ENCODE measurements at regions not wholly inside any gene's neighbourhood (a gene's known extent, or its start where the extent isn't known, plus 50 kb on each side); places are given as distances from the start of the nearest gene placed in this dataset.

DNA sequence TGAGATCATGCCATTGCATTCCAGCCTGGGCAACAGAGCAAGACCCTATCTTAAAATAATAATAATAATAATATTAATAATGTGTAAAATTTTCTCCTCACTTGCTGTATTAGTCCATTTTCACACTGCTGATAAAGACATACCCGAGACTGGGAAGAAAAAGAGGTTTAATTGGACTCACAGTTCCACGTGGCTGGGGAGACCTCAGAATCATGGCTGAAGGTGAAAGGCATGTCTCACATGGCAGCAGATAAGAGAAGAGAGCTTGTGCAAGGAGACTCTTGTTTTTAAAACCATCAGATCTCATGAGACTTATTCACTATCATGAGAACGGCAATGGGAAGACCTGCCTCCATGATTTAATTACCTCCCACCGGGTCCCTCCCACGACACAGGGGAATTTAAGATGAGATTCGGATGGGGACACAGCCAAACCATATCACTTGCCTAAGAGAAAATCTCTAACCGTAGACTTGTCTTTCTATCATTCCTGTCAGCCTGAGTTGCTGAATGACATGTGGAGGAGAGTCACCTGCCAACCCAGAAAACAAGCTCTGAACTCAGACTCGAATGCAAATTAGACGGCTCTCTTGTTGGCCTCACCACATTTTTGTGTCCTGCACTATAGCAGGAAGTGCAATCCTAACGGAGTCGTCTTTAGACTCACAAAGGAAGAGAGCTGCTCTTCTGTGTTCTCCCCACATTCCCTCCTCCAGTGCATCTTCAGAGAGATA lies 51.9 kb upstream of the DCTD start:
- Mint-ChIP-seq H3K4me3 (no peak overlapping the region), H3K27ac (no peak overlapping the region), H3K27me3 (ENCODE audit: low read depth) (peaks cover 20% of the 10 kb centered on the region), H3K36me3 (no peaks in the 10 kb centered on the region), H3K9me3 (peaks cover 20% of the 10 kb centered on the region), H3K4me1 (peaks cover 6% of the 10 kb centered on the region)
- no peak for DNase-seq (ENCODE audit: low spot score in 2 of 2, unreplicated experiment in 2 of 2)
- TF ChIP-seq, protein P1, sequence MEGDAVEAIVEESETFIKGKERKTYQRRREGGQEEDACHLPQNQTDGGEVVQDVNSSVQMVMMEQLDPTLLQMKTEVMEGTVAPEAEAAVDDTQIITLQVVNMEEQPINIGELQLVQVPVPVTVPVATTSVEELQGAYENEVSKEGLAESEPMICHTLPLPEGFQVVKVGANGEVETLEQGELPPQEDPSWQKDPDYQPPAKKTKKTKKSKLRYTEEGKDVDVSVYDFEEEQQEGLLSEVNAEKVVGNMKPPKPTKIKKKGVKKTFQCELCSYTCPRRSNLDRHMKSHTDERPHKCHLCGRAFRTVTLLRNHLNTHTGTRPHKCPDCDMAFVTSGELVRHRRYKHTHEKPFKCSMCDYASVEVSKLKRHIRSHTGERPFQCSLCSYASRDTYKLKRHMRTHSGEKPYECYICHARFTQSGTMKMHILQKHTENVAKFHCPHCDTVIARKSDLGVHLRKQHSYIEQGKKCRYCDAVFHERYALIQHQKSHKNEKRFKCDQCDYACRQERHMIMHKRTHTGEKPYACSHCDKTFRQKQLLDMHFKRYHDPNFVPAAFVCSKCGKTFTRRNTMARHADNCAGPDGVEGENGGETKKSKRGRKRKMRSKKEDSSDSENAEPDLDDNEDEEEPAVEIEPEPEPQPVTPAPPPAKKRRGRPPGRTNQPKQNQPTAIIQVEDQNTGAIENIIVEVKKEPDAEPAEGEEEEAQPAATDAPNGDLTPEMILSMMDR (IDR thresholded peaks at IDR 0.05; ENCODE audit: unreplicated experiment), result no peak

DNA sequence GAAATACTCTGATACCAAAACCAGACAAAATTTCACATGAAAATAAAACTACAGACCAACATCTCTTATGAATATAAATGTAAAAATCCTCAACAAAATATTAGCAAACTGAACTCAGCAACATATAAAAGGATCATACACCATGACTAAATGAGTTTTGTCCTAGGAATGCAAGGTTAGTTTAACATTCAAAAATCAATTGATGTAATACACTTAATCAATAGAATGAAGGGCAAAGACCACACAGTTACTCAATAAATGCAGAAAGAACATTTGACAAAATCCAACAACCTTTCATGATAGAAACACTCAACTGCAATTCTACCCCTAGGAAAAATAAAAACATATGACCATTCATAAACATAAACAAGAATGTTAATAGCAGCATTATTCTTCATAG lies 50.2 kb upstream of the DCTD start:
- H3K36me3 Mint-ChIP-seq, result no peaks in the 10 kb centered on the region
- DNase-seq (ENCODE audit: low spot score in 2 of 2, unreplicated experiment in 2 of 2), result no peak
- TF ChIP-seq, protein P1 (IDR thresholded peaks at IDR 0.05; ENCODE audit: unreplicated experiment), result no peak
- H3K4me3 Mint-ChIP-seq, result no peak overlapping the region
- peaks cover 15% of the 10 kb centered on the region for H3K27me3 Mint-ChIP-seq (ENCODE audit: low read depth)
- H3K4me1 Mint-ChIP-seq, result peaks cover 6% of the 10 kb centered on the region
- H3K9me3 Mint-ChIP-seq, result peaks cover 21% of the 10 kb centered on the region
- H3K27ac Mint-ChIP-seq, result no peak overlapping the region

Measured in mesothelial cell of epicardium (in vitro differentiated cells).